ENCODE measurements at regions not wholly inside any gene's neighbourhood (a gene's known extent, or its start where the extent isn't known, plus 50 kb on each side); places are given as distances from the start of the nearest gene placed in this dataset.

DNA sequence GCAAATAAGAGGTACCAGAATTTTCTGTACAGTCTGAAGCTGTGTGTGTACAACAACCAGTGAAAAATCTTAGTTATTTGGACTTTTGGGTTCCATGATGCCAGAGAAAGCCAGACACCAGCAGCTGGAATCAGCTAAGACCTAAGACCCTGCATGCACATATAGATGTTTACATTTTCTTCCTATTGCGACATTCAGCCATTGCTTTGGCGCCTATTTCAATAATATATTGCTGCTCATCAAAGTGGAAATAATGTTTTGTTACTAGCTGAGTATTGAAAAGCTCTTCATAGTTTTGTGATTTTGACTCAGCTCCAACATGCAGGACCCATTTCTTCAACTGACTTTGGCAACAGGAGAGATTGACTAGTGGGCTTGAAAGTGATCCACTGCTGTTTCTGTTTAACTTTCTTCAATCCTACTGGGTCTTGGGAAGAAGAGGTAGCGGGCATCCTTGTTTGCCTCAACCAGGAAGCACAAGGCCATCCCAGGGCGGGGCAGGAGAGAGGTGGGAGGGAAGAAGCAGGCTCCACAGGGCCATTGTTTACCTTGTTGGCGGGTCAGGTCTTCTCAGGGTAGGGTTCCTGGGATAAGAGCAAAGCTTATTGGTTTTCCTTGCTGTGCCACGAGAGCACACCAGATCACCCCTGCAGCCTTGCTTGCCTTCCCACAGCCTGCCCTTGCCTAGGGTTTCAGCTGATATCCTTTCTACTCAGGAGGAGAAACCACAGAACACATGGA is 101.3 kb upstream of the ESR1 start:
- 17% methylated on average over 6 of the region's 6 CpGs for WGBS (ENCODE audit: low lambda C conversion rate)
- TF ChIP-seq GATA2 (CRISPR knock-in tag; IDR thresholded peaks at IDR 0.05) (no peak), FOXJ3 (CRISPR knock-in tag; IDR thresholded peaks at IDR 0.05) (no peak), SIN3A (IDR thresholded peaks at IDR 0.05; ENCODE audit: borderline replicate concordance, low read depth, low read length) (no peak), RCOR1 (IDR thresholded peaks at IDR 0.05; ENCODE audit: low read length) (no peak), RXRA (IDR thresholded peaks at IDR 0.05; ENCODE audit: borderline replicate concordance, low read depth) (no peak), TEAD4 (IDR thresholded peaks at IDR 0.05; ENCODE audit: borderline replicate concordance, insufficient read depth) (no peak), SMC3 (IDR thresholded peaks at IDR 0.05; ENCODE audit: low read depth, low read length) (no peak), EZH2phosphoT487 (IDR thresholded peaks at IDR 0.05; ENCODE audit: borderline replicate concordance, low read depth) (no peak), NFIC (IDR thresholded peaks at IDR 0.05; ENCODE audit: borderline replicate concordance) (no peak), RFX5 (IDR thresholded peaks at IDR 0.05; ENCODE audit: low read length) (no peak), POLR2AphosphoS5 (IDR thresholded peaks at IDR 0.05; ENCODE audit: low read depth, low read length) (no peak), YY1 (IDR thresholded peaks at IDR 0.05; ENCODE audit: low read depth) (no peak), GABPA (IDR thresholded peaks at IDR 0.05; ENCODE audit: low read depth) (no peak), EP300 (IDR thresholded peaks at IDR 0.05; ENCODE audit: borderline replicate concordance in 1 of 2, low read depth in 1 of 2, low read length in 1 of 2) (no peak), JUND (IDR thresholded peaks at IDR 0.05) (no peak)
- TF ChIP-seq, protein P1, sequence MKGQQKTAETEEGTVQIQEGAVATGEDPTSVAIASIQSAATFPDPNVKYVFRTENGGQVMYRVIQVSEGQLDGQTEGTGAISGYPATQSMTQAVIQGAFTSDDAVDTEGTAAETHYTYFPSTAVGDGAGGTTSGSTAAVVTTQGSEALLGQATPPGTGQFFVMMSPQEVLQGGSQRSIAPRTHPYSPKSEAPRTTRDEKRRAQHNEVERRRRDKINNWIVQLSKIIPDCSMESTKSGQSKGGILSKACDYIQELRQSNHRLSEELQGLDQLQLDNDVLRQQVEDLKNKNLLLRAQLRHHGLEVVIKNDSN (IDR thresholded peaks at IDR 0.05; ENCODE audit: borderline replicate concordance, low read depth), result no peak
- TF ChIP-seq, protein P2, sequence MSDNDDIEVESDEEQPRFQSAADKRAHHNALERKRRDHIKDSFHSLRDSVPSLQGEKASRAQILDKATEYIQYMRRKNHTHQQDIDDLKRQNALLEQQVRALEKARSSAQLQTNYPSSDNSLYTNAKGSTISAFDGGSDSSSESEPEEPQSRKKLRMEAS (IDR thresholded peaks at IDR 0.05; ENCODE audit: low read depth), result no peak
- TF ChIP-seq, protein P3, sequence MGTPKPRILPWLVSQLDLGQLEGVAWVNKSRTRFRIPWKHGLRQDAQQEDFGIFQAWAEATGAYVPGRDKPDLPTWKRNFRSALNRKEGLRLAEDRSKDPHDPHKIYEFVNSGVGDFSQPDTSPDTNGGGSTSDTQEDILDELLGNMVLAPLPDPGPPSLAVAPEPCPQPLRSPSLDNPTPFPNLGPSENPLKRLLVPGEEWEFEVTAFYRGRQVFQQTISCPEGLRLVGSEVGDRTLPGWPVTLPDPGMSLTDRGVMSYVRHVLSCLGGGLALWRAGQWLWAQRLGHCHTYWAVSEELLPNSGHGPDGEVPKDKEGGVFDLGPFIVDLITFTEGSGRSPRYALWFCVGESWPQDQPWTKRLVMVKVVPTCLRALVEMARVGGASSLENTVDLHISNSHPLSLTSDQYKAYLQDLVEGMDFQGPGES (IDR thresholded peaks at IDR 0.05; ENCODE audit: low read depth, low read length), result no peak
- TF ChIP-seq, protein P4, sequence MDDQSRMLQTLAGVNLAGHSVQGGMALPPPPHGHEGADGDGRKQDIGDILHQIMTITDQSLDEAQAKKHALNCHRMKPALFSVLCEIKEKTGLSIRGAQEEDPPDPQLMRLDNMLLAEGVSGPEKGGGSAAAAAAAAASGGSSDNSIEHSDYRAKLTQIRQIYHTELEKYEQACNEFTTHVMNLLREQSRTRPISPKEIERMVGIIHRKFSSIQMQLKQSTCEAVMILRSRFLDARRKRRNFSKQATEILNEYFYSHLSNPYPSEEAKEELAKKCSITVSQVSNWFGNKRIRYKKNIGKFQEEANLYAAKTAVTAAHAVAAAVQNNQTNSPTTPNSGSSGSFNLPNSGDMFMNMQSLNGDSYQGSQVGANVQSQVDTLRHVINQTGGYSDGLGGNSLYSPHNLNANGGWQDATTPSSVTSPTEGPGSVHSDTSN (IDR thresholded peaks at IDR 0.05), result no peak
- Histone ChIP-seq H4K20me1 (ENCODE audit: insufficient read depth) (no peaks in the 10 kb centered on the region), H3K9me3 (no peaks in the 10 kb centered on the region), H3K27me3 (ENCODE audit: insufficient read depth) (no peaks in the 10 kb centered on the region; the same call in 1 of the 2 replicates), H3K9me2 (no peaks in the 10 kb centered on the region), H3K4me3 (ENCODE audit: low read depth in 2 of 2, low read length in 1 of 2) (no peak overlapping the region), H2AFZ (ENCODE audit: low read depth) (no peak overlapping the region), H3K36me3 (replicated peaks in 1 of 2; ENCODE audit: control insufficient read depth in 1 of 2, insufficient read depth in 2 of 2, low read length in 1 of 2) (no peaks in the 10 kb centered on the region), H3F3A (replicated peaks; ENCODE audit: insufficient read depth) (no peaks in the 10 kb centered on the region), H3K9ac (no peak overlapping the region), H3K27ac (ENCODE audit: low read depth in 2 of 2, low read length in 1 of 2) (no peak overlapping the region), H3K4me2 (no peak overlapping the region), H3K79me2 (ENCODE audit: insufficient read depth) (no peaks in the 10 kb centered on the region), H3K4me1 (ENCODE audit: control insufficient read depth in 1 of 2, insufficient read depth in 2 of 2, low read depth in 1 of 2, low read length in 1 of 2) (no peaks in the 10 kb centered on the region)
- POLR2A ChIA-PET, result no interaction called here
- CTCF ChIA-PET, result interaction anchor here (0.8 kb wide), 1 partner anchor 28 kb away, joined by 3 read pairs; no protein-coding TSS in a partner anchor
- no peak for DNase-seq
